BE2C (cell line): ENCODE measurements at regions not wholly inside any gene's neighbourhood (a gene's known extent, or its start where the extent isn't known, plus 50 kb on each side); places are given as distances from the start of the nearest gene placed in this dataset.

Source experiments
- DNase-seq: peaks from one replicate; pipeline ENCODE4 v3.0.0-alpha.2; 2020
- H3K27me3 ChIP-seq: fragments of 250-450 bp; sonication (Bioruptor Pico); 2 replicates; pipeline ENCODE4 v1.5.1; 2020; ENCODE audit warnings: mild to moderate bottlenecking
- H3K36me3 ChIP-seq: fragments of 250-450 bp; sonication (Bioruptor Pico); 2 replicates; pipeline ENCODE4 v1.5.1; 2020; ENCODE audit warnings: mild to moderate bottlenecking
- H3K4me1 ChIP-seq: fragments of 250-450 bp; sonication (Bioruptor Pico); 2 replicates; pipeline ENCODE4 v1.5.1; 2020
- H3K4me3 ChIP-seq: 2 replicates; pipeline ENCODE4 v1.5.1; 2011; ENCODE audit warnings: low read depth, low read length
- H3K9me3 ChIP-seq: fragments of 250-450 bp; sonication (Bioruptor Pico); 2 replicates; pipeline ENCODE4 v1.5.1; 2020
- TF ChIP-seq, protein P1 (sequence below): IDR thresholded peaks from 2 replicates; pipeline ENCODE4 v1.5.1; 2012; ENCODE audit warnings: mild to moderate bottlenecking, low read depth, low read length

DNA sequence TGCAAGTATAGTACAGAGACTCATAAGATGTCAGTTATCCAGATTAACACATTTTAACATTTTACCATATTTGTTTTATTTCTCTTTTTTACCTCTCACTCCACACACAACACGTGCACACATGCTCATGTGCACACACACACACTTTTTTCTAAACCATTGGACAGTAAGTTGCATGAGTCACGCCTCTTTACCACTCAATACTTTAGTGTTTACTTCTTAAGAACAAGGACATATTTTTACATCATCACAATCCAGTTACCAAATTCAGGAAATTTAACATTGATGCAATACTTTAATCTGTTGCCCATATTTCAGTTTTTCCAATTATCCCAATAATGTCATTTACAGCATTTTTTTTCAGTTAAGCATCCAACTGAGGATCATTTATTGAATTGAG lies 109.0 kb downstream of the RIN2 start:
- H3K36me3 ChIP-seq, result no peaks in the 10 kb centered on the region
- TF ChIP-seq, protein P1, sequence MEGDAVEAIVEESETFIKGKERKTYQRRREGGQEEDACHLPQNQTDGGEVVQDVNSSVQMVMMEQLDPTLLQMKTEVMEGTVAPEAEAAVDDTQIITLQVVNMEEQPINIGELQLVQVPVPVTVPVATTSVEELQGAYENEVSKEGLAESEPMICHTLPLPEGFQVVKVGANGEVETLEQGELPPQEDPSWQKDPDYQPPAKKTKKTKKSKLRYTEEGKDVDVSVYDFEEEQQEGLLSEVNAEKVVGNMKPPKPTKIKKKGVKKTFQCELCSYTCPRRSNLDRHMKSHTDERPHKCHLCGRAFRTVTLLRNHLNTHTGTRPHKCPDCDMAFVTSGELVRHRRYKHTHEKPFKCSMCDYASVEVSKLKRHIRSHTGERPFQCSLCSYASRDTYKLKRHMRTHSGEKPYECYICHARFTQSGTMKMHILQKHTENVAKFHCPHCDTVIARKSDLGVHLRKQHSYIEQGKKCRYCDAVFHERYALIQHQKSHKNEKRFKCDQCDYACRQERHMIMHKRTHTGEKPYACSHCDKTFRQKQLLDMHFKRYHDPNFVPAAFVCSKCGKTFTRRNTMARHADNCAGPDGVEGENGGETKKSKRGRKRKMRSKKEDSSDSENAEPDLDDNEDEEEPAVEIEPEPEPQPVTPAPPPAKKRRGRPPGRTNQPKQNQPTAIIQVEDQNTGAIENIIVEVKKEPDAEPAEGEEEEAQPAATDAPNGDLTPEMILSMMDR, result no peak
- no peaks in the 10 kb centered on the region for H3K9me3 ChIP-seq
- peaks cover 2% of the 10 kb centered on the region; the same call in 1 of the 2 replicates for H3K27me3 ChIP-seq
- no peak for DNase-seq
- H3K4me1 ChIP-seq, result no peaks in the 10 kb centered on the region
- no peak overlapping the region for H3K4me3 ChIP-seq

DNA sequence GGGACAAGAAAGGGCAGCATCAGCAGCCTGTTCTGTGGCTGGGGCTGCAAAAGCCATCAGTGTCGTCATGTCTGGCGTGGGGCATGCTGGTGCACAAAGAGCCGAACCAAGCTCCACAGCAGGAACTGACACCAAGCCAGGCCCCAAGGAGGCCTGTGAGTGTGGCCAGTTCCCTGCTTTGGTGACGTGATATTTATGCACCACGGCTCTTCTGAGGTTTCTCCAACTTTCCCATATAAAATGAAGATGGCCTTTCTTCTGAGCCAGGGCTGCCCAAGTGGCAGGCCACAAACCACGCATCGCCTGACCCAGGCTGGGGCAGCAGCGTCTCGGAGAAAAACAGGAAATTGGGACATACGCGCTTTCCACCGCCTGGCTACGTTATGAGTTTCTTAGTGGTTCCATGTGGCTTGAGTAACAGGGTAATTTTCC lies 109.9 kb downstream of the RIN2 start:
- TF ChIP-seq, protein P1, result no peak
- Histone ChIP-seq H3K4me3 (no peak overlapping the region), H3K9me3 (no peaks in the 10 kb centered on the region), H3K27me3 (peaks cover 2% of the 10 kb centered on the region; the same call in 1 of the 2 replicates), H3K36me3 (no peaks in the 10 kb centered on the region), H3K4me1 (no peaks in the 10 kb centered on the region)
- no peak for DNase-seq

DNA sequence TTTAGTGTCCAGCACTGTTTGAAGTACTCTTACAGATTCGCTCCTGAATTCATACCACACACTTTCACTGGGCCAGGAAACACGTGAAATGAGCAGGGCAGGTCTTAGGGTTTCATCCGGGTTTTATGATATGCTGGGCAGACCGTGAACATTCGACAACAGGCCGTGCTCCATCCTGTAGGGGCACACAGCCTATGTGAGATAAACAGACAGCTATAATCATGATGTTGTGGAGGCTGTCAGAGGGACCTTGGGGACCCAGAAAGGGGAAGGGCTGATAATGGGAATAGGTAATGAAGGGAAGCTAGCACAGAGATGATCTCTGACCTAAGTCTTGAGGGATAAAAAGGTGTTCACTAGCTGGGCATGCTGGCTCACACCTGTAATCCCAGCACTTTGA lies 110.4 kb downstream of the RIN2 start:
- H3K36me3 ChIP-seq, result no peaks in the 10 kb centered on the region
- H3K4me1 ChIP-seq, result no peaks in the 10 kb centered on the region
- DNase-seq, result no peak
- TF ChIP-seq, protein P1, result no peak
- no peak overlapping the region for H3K4me3 ChIP-seq
- peaks cover 2% of the 10 kb centered on the region; the same call in 1 of the 2 replicates for H3K27me3 ChIP-seq
- H3K9me3 ChIP-seq, result no peaks in the 10 kb centered on the region

- no peak for DNase-seq
- Histone ChIP-seq H3K27me3 (0 out of 2 replicates have a peak, but pooled peaks cover 2% of the 10 kb centered on the region), H3K9me3 (no peaks in the 10 kb centered on the region), H3K4me1 (no peaks in the 10 kb centered on the region), H3K36me3 (no peaks in the 10 kb centered on the region), H3K4me3 (no peak overlapping the region)
- TF ChIP-seq, protein P1, result no peak
Observed at GRCh38 chr20:19872001-19872400, 113.9 kb downstream of the RIN2 start.

DNA sequence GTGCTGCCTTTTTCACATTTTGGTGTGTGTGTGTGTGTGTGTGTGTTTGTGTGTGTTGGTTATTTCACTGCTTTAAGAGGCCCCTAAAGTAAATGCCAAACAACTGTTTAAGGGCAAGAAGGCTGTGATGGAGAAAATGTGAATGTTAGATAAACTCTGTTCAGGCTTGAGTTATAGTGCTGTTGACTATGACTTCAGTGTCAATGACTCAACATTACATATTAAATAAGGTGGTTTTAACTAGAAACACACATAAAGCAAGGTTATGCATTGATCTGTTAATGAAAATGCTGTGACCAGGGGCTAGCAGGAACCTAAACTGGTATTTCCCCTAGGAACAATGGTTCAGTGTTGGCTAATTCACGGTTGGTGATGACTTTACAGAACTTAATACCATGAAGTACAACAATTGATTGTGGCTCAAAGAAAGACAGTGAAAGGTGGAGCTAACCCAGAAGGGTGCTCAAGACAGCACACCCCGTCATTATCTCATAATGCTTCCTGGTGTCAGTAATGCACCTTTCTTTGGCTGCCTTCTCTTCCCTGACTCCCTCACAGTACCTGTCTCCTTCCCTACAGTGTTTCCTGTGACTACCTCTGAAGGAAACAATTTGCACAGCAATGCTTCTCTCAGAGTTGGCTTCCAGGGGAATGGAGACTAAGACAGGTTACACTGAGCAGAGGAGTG lies 116.1 kb downstream of the RIN2 start:
- H3K4me3 ChIP-seq, result no peak overlapping the region
- peaks cover 2% of the 10 kb centered on the region; the same call in 1 of the 2 replicates for H3K27me3 ChIP-seq
- no peak for DNase-seq
- H3K36me3 ChIP-seq, result no peaks in the 10 kb centered on the region
- no peaks in the 10 kb centered on the region for H3K4me1 ChIP-seq
- no peaks in the 10 kb centered on the region for H3K9me3 ChIP-seq
- TF ChIP-seq, protein P1, result no peak
